HepG2 (cell line): ENCODE measurements at regions not wholly inside any gene's neighbourhood (a gene's known extent, or its start where the extent isn't known, plus 50 kb on each side); places are given as distances from the start of the nearest gene placed in this dataset.

ENCODE experiments used
- GABPA ChIP-seq, 2 experiments: IDR thresholded peaks; 2 replicates each; pipeline ENCODE4 v1.6.1; 2011 to 2016; ENCODE audit warnings: low read depth in 2 of 2, low read length in 1 of 2, missing biosample characterization in 1 of 2, missing genetic modification characterization in 1 of 2
- HNRNPH1 ChIP-seq: fragments of 200-400 bp; formaldehyde crosslinking; optimal IDR thresholded peaks from 2 replicates; pipeline ENCODE3; 2017; ENCODE audit warnings: mild to moderate bottlenecking, low read depth, low read length
- HNRNPL ChIP-seq: fragments of 200-400 bp; formaldehyde crosslinking; IDR thresholded peaks from 2 replicates; pipeline ENCODE4 v1.6.1; 2017; ENCODE audit warnings: mild to moderate bottlenecking, low read depth, low read length
- RXRA ChIP-seq: sonication (generic); formaldehyde crosslinking; IDR thresholded peaks from 2 replicates; pipeline ENCODE4 v1.5.1; 2020; ENCODE audit warnings: missing genetic modification reagents
- SMC3 ChIP-seq: IDR thresholded peaks from 2 replicates; pipeline ENCODE4 v1.6.1; 2011; ENCODE audit warnings: low read length, improper control_type of control experiment
- ZNF329 ChIP-seq: sonication (generic); formaldehyde crosslinking; IDR thresholded peaks from 2 replicates; pipeline ENCODE4 v1.9.0; 2021; ENCODE audit warnings: low read depth, mild to moderate bottlenecking, missing genetic modification reagents
- TF ChIP-seq, protein P1 (sequence below): sonication (generic); formaldehyde crosslinking; IDR thresholded peaks from 2 replicates; pipeline ENCODE4 v1.4.0; 2020; ENCODE audit warnings: low read depth, mild to moderate bottlenecking, missing genetic modification reagents
- TF ChIP-seq, protein P2 (sequence below): sonication (generic); formaldehyde crosslinking; IDR thresholded peaks from 2 replicates; pipeline ENCODE4 v1.4.0; 2020; ENCODE audit warnings: missing genetic modification reagents
- TF ChIP-seq, protein P3 (sequence below): IDR thresholded peaks from 2 replicates; pipeline ENCODE4 v1.6.1; 2016; ENCODE audit warnings: low read depth, borderline replicate concordance
- TF ChIP-seq, protein P4 (sequence below), 2 experiments: sonication (generic) in 1 of 2; formaldehyde crosslinking in 1 of 2; IDR thresholded peaks; 2 replicates each; pipeline versions ENCODE4 v1.4.0 to v1.6.1; 2018 to 2020; ENCODE audit warnings: missing genetic modification reagents in 2 of 2, borderline replicate concordance in 1 of 2, low read depth in 1 of 2, mild to moderate bottlenecking in 1 of 2, missing biosample characterization in 1 of 2

DNA sequence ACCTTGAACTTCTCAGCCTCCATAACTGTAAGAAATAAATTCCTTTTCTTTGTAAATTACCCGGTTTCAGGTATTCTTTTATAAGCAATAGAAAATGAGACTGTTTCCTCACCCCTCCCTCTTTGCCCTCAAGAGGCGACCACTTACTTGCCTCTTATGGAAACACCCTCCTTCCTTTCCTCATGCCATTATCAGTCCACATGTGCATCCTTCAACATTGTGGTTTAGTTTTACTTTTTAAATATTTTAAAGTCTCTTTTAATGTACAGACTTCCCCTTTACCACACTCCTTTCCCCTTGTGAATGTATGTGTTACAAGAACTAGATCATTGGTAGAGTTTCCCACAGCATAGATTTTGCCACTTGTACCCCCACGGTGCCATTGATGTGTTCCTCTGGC, 202.4 kb upstream of the SIX2 start:
- no peak for TF ChIP-seq RXRA (CRISPR knock-in tag)
- TF ChIP-seq HNRNPH1: no peak
- TF ChIP-seq SMC3: no peak
- TF ChIP-seq, protein P1, sequence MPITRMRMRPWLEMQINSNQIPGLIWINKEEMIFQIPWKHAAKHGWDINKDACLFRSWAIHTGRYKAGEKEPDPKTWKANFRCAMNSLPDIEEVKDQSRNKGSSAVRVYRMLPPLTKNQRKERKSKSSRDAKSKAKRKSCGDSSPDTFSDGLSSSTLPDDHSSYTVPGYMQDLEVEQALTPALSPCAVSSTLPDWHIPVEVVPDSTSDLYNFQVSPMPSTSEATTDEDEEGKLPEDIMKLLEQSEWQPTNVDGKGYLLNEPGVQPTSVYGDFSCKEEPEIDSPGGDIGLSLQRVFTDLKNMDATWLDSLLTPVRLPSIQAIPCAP (CRISPR knock-in tag): no peak
- TF ChIP-seq, protein P2, sequence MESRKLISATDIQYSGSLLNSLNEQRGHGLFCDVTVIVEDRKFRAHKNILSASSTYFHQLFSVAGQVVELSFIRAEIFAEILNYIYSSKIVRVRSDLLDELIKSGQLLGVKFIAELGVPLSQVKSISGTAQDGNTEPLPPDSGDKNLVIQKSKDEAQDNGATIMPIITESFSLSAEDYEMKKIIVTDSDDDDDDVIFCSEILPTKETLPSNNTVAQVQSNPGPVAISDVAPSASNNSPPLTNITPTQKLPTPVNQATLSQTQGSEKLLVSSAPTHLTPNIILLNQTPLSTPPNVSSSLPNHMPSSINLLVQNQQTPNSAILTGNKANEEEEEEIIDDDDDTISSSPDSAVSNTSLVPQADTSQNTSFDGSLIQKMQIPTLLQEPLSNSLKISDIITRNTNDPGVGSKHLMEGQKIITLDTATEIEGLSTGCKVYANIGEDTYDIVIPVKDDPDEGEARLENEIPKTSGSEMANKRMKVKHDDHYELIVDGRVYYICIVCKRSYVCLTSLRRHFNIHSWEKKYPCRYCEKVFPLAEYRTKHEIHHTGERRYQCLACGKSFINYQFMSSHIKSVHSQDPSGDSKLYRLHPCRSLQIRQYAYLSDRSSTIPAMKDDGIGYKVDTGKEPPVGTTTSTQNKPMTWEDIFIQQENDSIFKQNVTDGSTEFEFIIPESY (CRISPR knock-in tag): no peak
- TF ChIP-seq GABPA (IDR thresholded peaks at IDR 0.05; ENCODE audit: low read depth, low read length): no peak
- no peak for TF ChIP-seq GABPA (CRISPR knock-in tag; IDR thresholded peaks at IDR 0.05; ENCODE audit: low read depth)
- TF ChIP-seq, protein P3, sequence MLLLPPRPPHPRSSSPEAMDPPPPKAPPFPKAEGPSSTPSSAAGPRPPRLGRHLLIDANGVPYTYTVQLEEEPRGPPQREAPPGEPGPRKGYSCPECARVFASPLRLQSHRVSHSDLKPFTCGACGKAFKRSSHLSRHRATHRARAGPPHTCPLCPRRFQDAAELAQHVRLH (CRISPR knock-in tag): no peak
- TF ChIP-seq ZNF329: no peak
- no peak for TF ChIP-seq HNRNPL
- TF ChIP-seq, protein P4, sequence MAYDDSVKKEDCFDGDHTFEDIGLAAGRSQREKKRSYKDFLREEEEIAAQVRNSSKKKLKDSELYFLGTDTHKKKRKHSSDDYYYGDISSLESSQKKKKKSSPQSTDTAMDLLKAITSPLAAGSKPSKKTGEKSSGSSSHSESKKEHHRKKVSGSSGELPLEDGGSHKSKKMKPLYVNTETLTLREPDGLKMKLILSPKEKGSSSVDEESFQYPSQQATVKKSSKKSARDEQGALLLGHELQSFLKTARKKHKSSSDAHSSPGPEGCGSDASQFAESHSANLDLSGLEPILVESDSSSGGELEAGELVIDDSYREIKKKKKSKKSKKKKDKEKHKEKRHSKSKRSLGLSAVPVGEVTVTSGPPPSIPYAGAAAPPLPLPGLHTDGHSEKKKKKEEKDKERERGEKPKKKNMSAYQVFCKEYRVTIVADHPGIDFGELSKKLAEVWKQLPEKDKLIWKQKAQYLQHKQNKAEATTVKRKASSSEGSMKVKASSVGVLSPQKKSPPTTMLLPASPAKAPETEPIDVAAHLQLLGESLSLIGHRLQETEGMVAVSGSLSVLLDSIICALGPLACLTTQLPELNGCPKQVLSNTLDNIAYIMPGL (CRISPR knock-in tag; IDR thresholded peaks at IDR 0.05; ENCODE audit: borderline replicate concordance in 1 of 2, low read depth in 1 of 2): no peak
